ENCODE measurements at regions not wholly inside any gene's neighbourhood (a gene's known extent, or its start where the extent isn't known, plus 50 kb on each side); places are given as distances from the start of the nearest gene placed in this dataset.

DNA sequence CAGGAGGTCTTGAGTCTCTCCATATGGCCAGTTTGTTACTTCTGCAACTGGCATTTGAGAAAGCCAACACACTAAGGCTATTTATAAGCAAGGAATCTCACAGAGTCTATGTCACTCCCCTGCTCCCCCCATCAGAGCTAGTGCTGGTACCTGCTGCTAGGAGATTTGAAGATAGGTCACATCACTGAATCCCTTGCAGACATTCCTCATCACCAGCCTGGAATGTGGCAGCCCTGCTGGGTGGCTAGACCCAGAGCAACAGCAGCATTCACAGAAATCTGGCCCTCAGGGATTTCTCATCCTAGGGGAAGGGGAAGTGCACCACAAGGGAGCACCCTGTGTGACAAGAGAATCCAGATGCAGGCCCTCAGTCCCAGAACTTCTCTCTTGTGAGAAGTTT, 672.1 kb downstream of the HACE1 start:
- TF ChIP-seq SP1 (IDR thresholded peaks at IDR 0.05) (no peak), NFRKB (IDR thresholded peaks at IDR 0.05) (no peak), SUZ12 (IDR thresholded peaks at IDR 0.05) (no peak), FOXM1 (IDR thresholded peaks at IDR 0.05; ENCODE audit: borderline replicate concordance) (no peak), L3MBTL2 (conservative IDR thresholded peaks at IDR 0.05) (no peak), BHLHE40 (IDR thresholded peaks at IDR 0.05; ENCODE audit: borderline replicate concordance) (no peak), TARDBP (IDR thresholded peaks at IDR 0.05) (no peak), ELF4 (IDR thresholded peaks at IDR 0.05) (no peak), PKNOX1 (IDR thresholded peaks at IDR 0.05) (no peak), FOXK2 (IDR thresholded peaks at IDR 0.05) (no peak), ARNT (IDR thresholded peaks at IDR 0.05) (no peak)
